MM.1S (cell line): ENCODE measurements at regions not wholly inside any gene's neighbourhood (a gene's known extent, or its start where the extent isn't known, plus 50 kb on each side); places are given as distances from the start of the nearest gene placed in this dataset.

Experiments used
- DNase-seq: peaks from one replicate; pipeline ENCODE4 v3.0.0-alpha.2; 2015
- H2AFZ ChIP-seq: fragments of 300-600 bp; sonication (generic); 2 replicates; pipeline ENCODE4 v1.6.0; 2016; ENCODE audit warnings: antibody characterized with exemption, low read length
- H3F3A ChIP-seq: fragments of 300-600 bp; sonication (generic); 2 replicates; pipeline ENCODE4 v1.6.1; 2016; ENCODE audit warnings: mild to moderate bottlenecking, antibody characterized with exemption, low read length, moderate library complexity, mixed read lengths; ENCODE audit not compliant: insufficient read depth
- H3K27ac ChIP-seq: fragments of 300-600 bp; sonication (generic); 2 replicates; pipeline ENCODE4 v1.5.1; 2016; ENCODE audit warnings: mild to moderate bottlenecking, low read length
- H3K27me3 ChIP-seq: fragments of 300-600 bp; sonication (generic); replicated peaks from 2 replicates; pipeline ENCODE4 v1.6.0; 2016; ENCODE audit warnings: low read length; ENCODE audit not compliant: insufficient read depth
- H3K36me3 ChIP-seq: fragments of 300-600 bp; sonication (generic); replicated peaks from 2 replicates; pipeline ENCODE4 v1.6.1; 2016; ENCODE audit warnings: mild to moderate bottlenecking, low read length, mixed read lengths; ENCODE audit not compliant: insufficient read depth
- H3K4me1 ChIP-seq: fragments of 300-600 bp; sonication (generic); 2 replicates; pipeline ENCODE4 v1.6.1; 2016; ENCODE audit warnings: low read length, mixed read lengths
- H3K4me2 ChIP-seq: fragments of 300-600 bp; sonication (generic); 2 replicates; pipeline ENCODE4 v1.6.0; 2016; ENCODE audit warnings: low read depth, low read length
- H3K4me3 ChIP-seq: fragments of 300-600 bp; sonication (generic); 2 replicates; pipeline ENCODE4 v1.5.1; 2016; ENCODE audit warnings: low read length, mixed read lengths
- H3K79me2 ChIP-seq: fragments of 300-600 bp; sonication (generic); 2 replicates; pipeline ENCODE4 v1.6.1; 2016; ENCODE audit warnings: mixed run types, low read length, mixed read lengths
- H3K9ac ChIP-seq: fragments of 300-600 bp; sonication (generic); 2 replicates; pipeline ENCODE4 v1.6.1; 2016; ENCODE audit warnings: low read length, mixed read lengths
- H3K9me2 ChIP-seq: fragments of 300-600 bp; sonication (generic); replicated peaks from 2 replicates; pipeline ENCODE4 v1.6.1; 2016; ENCODE audit warnings: mild to moderate bottlenecking, low read length, mixed read lengths; ENCODE audit not compliant: insufficient read depth
- H3K9me3 ChIP-seq: fragments of 300-600 bp; sonication (generic); replicated peaks from 2 replicates; pipeline ENCODE4 v1.6.1; 2016; ENCODE audit warnings: mild to moderate bottlenecking, low read length, mixed read lengths; ENCODE audit not compliant: insufficient read depth
- H4K20me1 ChIP-seq: fragments of 300-600 bp; sonication (generic); 2 replicates; pipeline ENCODE4 v1.6.1; 2016; ENCODE audit warnings: mild to moderate bottlenecking, low read length, moderate library complexity, mixed read lengths; ENCODE audit not compliant: insufficient read depth
- CTCF ChIP-seq: fragments of 300-600 bp; sonication (generic); IDR thresholded peaks from 2 replicates; pipeline ENCODE4 v1.5.1; 2016; ENCODE audit warnings: antibody characterized with exemption, low read length, mixed read lengths
- EZH2 ChIP-seq: fragments of 300-600 bp; sonication (generic); optimal IDR thresholded peaks from 2 replicates; pipeline ENCODE3; 2017; ENCODE audit warnings: low read depth, mild to moderate bottlenecking, antibody characterized with exemption, low read length, mixed read lengths
- EZH2phosphoT487 ChIP-seq: fragments of 300-600 bp; sonication (generic); IDR thresholded peaks from 2 replicates; pipeline ENCODE4 v1.6.1; 2018; ENCODE audit warnings: antibody characterized with exemption, low read length

GRCh38 chr5:107320846-107321245 is 349.9 kb downstream of the EFNA5 start:
- no peak overlapping the region for H3K27ac ChIP-seq
- no peaks in the 10 kb centered on the region for H3F3A ChIP-seq
- no peaks in the 10 kb centered on the region for H4K20me1 ChIP-seq
- no peak overlapping the region for H3K9ac ChIP-seq
- H3K36me3 ChIP-seq: no peaks in the 10 kb centered on the region
- TF ChIP-seq CTCF: no peak
- TF ChIP-seq EZH2: no peak
- TF ChIP-seq EZH2phosphoT487: no peak
- H3K9me2 ChIP-seq: no peaks in the 10 kb centered on the region
- no peaks in the 10 kb centered on the region for H3K4me1 ChIP-seq
- no peak overlapping the region for H2AFZ ChIP-seq
- H3K4me2 ChIP-seq: no peak overlapping the region
- H3K4me3 ChIP-seq: no peak overlapping the region
- no peaks in the 10 kb centered on the region for H3K27me3 ChIP-seq
- no peaks in the 10 kb centered on the region for H3K79me2 ChIP-seq
- DNase-seq: no peak
- H3K9me3 ChIP-seq: no peaks in the 10 kb centered on the region

GRCh38 chr5:107320376-107320775 is 350.4 kb downstream of the EFNA5 start:
- Histone ChIP-seq H3K4me3 (no peak overlapping the region), H3K4me1 (no peaks in the 10 kb centered on the region), H3K9ac (no peak overlapping the region), H3K36me3 (no peaks in the 10 kb centered on the region), H3K27ac (no peak overlapping the region), H4K20me1 (no peaks in the 10 kb centered on the region), H3K9me3 (no peaks in the 10 kb centered on the region), H3K79me2 (no peaks in the 10 kb centered on the region), H3K9me2 (no peaks in the 10 kb centered on the region), H2AFZ (no peak overlapping the region), H3F3A (no peaks in the 10 kb centered on the region), H3K27me3 (no peaks in the 10 kb centered on the region), H3K4me2 (no peak overlapping the region)
- TF ChIP-seq CTCF (no peak), EZH2phosphoT487 (no peak), EZH2 (no peak)
- DNase-seq: no peak

- H3K36me3 ChIP-seq: no peaks in the 10 kb centered on the region
- no peaks in the 10 kb centered on the region for H3K9me2 ChIP-seq
- DNase-seq: no peak
- H3K27ac ChIP-seq: no peak overlapping the region
- no peak overlapping the region for H3K9ac ChIP-seq
- H3K9me3 ChIP-seq: no peaks in the 10 kb centered on the region
- no peaks in the 10 kb centered on the region for H3K79me2 ChIP-seq
- TF ChIP-seq EZH2 (no peak), EZH2phosphoT487 (no peak), CTCF (no peak)
- H3F3A ChIP-seq: no peaks in the 10 kb centered on the region
- no peaks in the 10 kb centered on the region for H3K27me3 ChIP-seq
- H3K4me2 ChIP-seq: no peak overlapping the region
- no peak overlapping the region for H2AFZ ChIP-seq
- H4K20me1 ChIP-seq: no peaks in the 10 kb centered on the region
- H3K4me1 ChIP-seq: no peaks in the 10 kb centered on the region
- no peak overlapping the region for H3K4me3 ChIP-seq
These were observed 350.8 kb downstream of the EFNA5 start for GRCh38 chr5:107319901-107320300.

GRCh38 chr5:107314330-107314729 is 356.4 kb downstream of the EFNA5 start:
- no peaks in the 10 kb centered on the region for H3F3A ChIP-seq
- no peak overlapping the region for H3K4me2 ChIP-seq
- H3K36me3 ChIP-seq: no peaks in the 10 kb centered on the region
- H3K27me3 ChIP-seq: no peaks in the 10 kb centered on the region
- H3K79me2 ChIP-seq: no peaks in the 10 kb centered on the region
- no peaks in the 10 kb centered on the region for H3K9me2 ChIP-seq
- no peak overlapping the region for H2AFZ ChIP-seq
- no peaks in the 10 kb centered on the region for H3K9me3 ChIP-seq
- H3K4me3 ChIP-seq: no peak overlapping the region
- no peaks in the 10 kb centered on the region for H3K4me1 ChIP-seq
- TF ChIP-seq CTCF (no peak), EZH2phosphoT487 (no peak), EZH2 (no peak)
- no peaks in the 10 kb centered on the region for H4K20me1 ChIP-seq
- H3K9ac ChIP-seq: no peak overlapping the region
- DNase-seq: no peak
- H3K27ac ChIP-seq: no peak overlapping the region
